GM18502 (cell line): ENCODE measurements at regions not wholly inside any gene's neighbourhood (a gene's known extent, or its start where the extent isn't known, plus 50 kb on each side); places are given as distances from the start of the nearest gene placed in this dataset.

Experiments
- ATAC-seq: cut with Tn5 transposase; IDR thresholded peaks from one replicate; pipeline ENCODE4 v1.9.1; 2021; ENCODE audit warnings: mild to moderate bottlenecking; ENCODE audit not compliant: unreplicated experiment, poor library complexity

- no peak for ATAC-seq
Measured at GRCh38 chr6:4513561-4513960, 262.6 kb upstream of the CDYL start.

- ATAC-seq = no peak
Measured at GRCh38 chr6:4512051-4512471, 264.1 kb upstream of the CDYL start.

GRCh38 chr6:4511641-4512020 lies 264.6 kb upstream of the CDYL start:
- no peak for ATAC-seq

- ATAC-seq = no peak
Measured at GRCh38 chr6:4510906-4511640, 265.1 kb upstream of the CDYL start.

GRCh38 chr6:4510317-4510716 lies 265.9 kb upstream of the CDYL start:
- ATAC-seq = no peak

- ATAC-seq = no peak
Measured at GRCh38 chr6:4509506-4509905, 266.7 kb upstream of the CDYL start.

- ATAC-seq = no peak
Measured at GRCh38 chr6:4506792-4507191, 269.4 kb upstream of the CDYL start.

- no peak for ATAC-seq
Measured at GRCh38 chr6:4506223-4506622, 270.0 kb upstream of the CDYL start.

- ATAC-seq = no peak
Measured at GRCh38 chr6:4504700-4505099, 271.5 kb upstream of the CDYL start.

- no peak for ATAC-seq
Measured at GRCh38 chr6:4503700-4504099, 272.5 kb upstream of the CDYL start.

GRCh38 chr6:4496284-4496683 lies 279.9 kb upstream of the CDYL start:
- no peak for ATAC-seq

- ATAC-seq = no peak
Measured at GRCh38 chr6:4491501-4492260, 284.5 kb upstream of the CDYL start.

GRCh38 chr6:4489538-4489937 lies 286.7 kb upstream of the CDYL start:
- no peak for ATAC-seq

- no peak for ATAC-seq
Measured at GRCh38 chr6:4488389-4488788, 287.8 kb upstream of the CDYL start.

GRCh38 chr6:4487538-4487937 lies 288.7 kb upstream of the CDYL start:
- no peak for ATAC-seq

- no peak for ATAC-seq
Measured at GRCh38 chr6:4486568-4487315, 289.5 kb upstream of the CDYL start.

- ATAC-seq = no peak
Measured at GRCh38 chr6:4485735-4486134, 290.5 kb upstream of the CDYL start.

GRCh38 chr6:4482461-4482860 lies 293.7 kb upstream of the CDYL start:
- ATAC-seq = no peak

GRCh38 chr6:4480788-4481735 lies 295.1 kb upstream of the CDYL start:
- no peak for ATAC-seq

GRCh38 chr6:4478098-4478497 lies 298.1 kb upstream of the CDYL start:
- no peak for ATAC-seq
